GM12878 (cell line): ENCODE measurements at regions not wholly inside any gene's neighbourhood (a gene's known extent, or its start where the extent isn't known, plus 50 kb on each side); places are given as distances from the start of the nearest gene placed in this dataset.

Source experiments
- ATAC-seq: fragments of 200-7000 bp; cut with Tn5 transposase; 3 replicates; pipeline ENCODE4 v1.9.1; 2020; ENCODE audit warnings: mild to moderate bottlenecking, moderate library complexity
- BruUV-seq: library from RNA; stranded (reverse); fragments of 400-500 nt; replicated peaks from 2 replicates; lab custom pipeline; 2021; lab: Mats Ljungman, UMichigan
- CTCF ChIA-PET: fragments of 300-600 bp; sonication (Branson Sonifier 250); formaldehyde crosslinking; extraction: SDS; loops from one replicate; lab custom pipeline; 2021; ENCODE audit warnings: inconsistent platforms; lab: Yijun Ruan, JAX
- POLR2A ChIA-PET: fragments of 350-600 bp; formaldehyde crosslinking; extraction: SDS; loops from one replicate; lab custom pipeline; 2021; ENCODE audit warnings: inconsistent platforms; lab: Charles Lee
- RAD21 ChIA-PET: fragments of 300-600 bp; sonication (Branson Sonifier 250); formaldehyde crosslinking; loops from one replicate; lab custom pipeline; 2023; ENCODE audit warnings: antibody characterized with exemption; ENCODE audit not compliant: unreplicated experiment; lab: Charles Lee
- SMC1A ChIA-PET: fragments of 300-600 bp; sonication (Branson Sonifier 250); formaldehyde crosslinking; loops from one replicate; lab custom pipeline; 2023; ENCODE audit not compliant: unreplicated experiment, uncharacterized antibody; lab: Charles Lee
- DNase-seq: peaks from one replicate; pipeline ENCODE4 v3.0.0-alpha.2; 2011; ENCODE audit warnings: low read depth, low spot score
- FAIRE-seq: peaks from 3 replicates; lab custom pipeline; 2011; peaks lifted over from hg19 to GRCh38; lab: Jason Lieb, UNC
- H2AFZ ChIP-seq: 2 replicates; pipeline ENCODE4 v1.6.0; 2011; ENCODE audit warnings: low read depth, low read length, control low read depth; ENCODE audit not compliant: control insufficient read depth
- H3K27ac ChIP-seq: 2 replicates; pipeline ENCODE4 v1.5.1; 2011; ENCODE audit warnings: control low read depth; ENCODE audit not compliant: control insufficient read depth, insufficient read depth
- H3K27me3 ChIP-seq, 2 experiments: replicated peaks in 1 of 2; 2 replicates each; pipeline versions ENCODE4 v1.6.0 to v1.6.1; 2011; ENCODE audit warnings: low read length in 1 of 2; ENCODE audit not compliant: control insufficient read depth in 2 of 2, insufficient read depth in 2 of 2
- H3K36me3 ChIP-seq, 2 experiments: 2 replicates each; pipeline ENCODE4 v1.5.1; 2011; ENCODE audit warnings: low read length in 1 of 2; ENCODE audit not compliant: control insufficient read depth in 2 of 2, insufficient read depth in 2 of 2
- H3K4me1 ChIP-seq: 2 replicates; pipeline ENCODE4 v1.6.1; 2011; ENCODE audit warnings: mild to moderate bottlenecking, low read length, moderate library complexity, mixed read lengths; ENCODE audit not compliant: control insufficient read depth, insufficient read depth
- H3K4me2 ChIP-seq: 2 replicates; pipeline ENCODE4 v1.6.0; 2011; ENCODE audit warnings: control low read depth; ENCODE audit not compliant: control insufficient read depth, insufficient read depth
- H3K4me3 ChIP-seq: fragments of 200-600 bp; sonication (generic); 2 replicates; pipeline ENCODE4 v1.5.1; 2016
- H3K79me2 ChIP-seq: 2 replicates; pipeline ENCODE4 v1.6.0; 2011; ENCODE audit warnings: low read length; ENCODE audit not compliant: control insufficient read depth, insufficient read depth
- H3K9ac ChIP-seq: 2 replicates; pipeline ENCODE4 v1.8.0; 2011; ENCODE audit warnings: low read length, control low read depth, mixed read lengths; ENCODE audit not compliant: control insufficient read depth, insufficient read depth
- H3K9me3 ChIP-seq: replicated peaks from 3 replicates; pipeline ENCODE4 v1.5.1; 2011; ENCODE audit warnings: mild to moderate bottlenecking, low read length; ENCODE audit not compliant: control insufficient read depth, insufficient read depth
- H4K20me1 ChIP-seq: 2 replicates; pipeline ENCODE4 v1.6.0; 2011; ENCODE audit not compliant: control insufficient read depth, insufficient read depth
- CEBPZ ChIP-seq: fragments of 150-350 bp; IDR thresholded peaks from 2 replicates; pipeline ENCODE4 v1.6.1; 2016; ENCODE audit warnings: low read depth, low read length
- E4F1 ChIP-seq: fragments of 450-650 bp; IDR thresholded peaks from 2 replicates; pipeline ENCODE4 v1.6.1; 2018; ENCODE audit warnings: borderline replicate concordance, mild to moderate bottlenecking; ENCODE audit not compliant: partially characterized antibody
- IRF3 ChIP-seq: fragments of 450-650 bp; IDR thresholded peaks from 2 replicates; pipeline ENCODE4 v1.6.1; 2014; ENCODE audit warnings: mild to moderate bottlenecking
- MLLT1 ChIP-seq: fragments of 450-650 bp; IDR thresholded peaks from 2 replicates; pipeline ENCODE4 v1.6.1; 2016; ENCODE audit warnings: mild to moderate bottlenecking
- RBBP5 ChIP-seq: fragments of 200-600 bp; sonication (generic); conservative IDR thresholded peaks from 2 replicates; pipeline ENCODE4 v1.6.1; 2016
- STAT3 ChIP-seq: IDR thresholded peaks from 2 replicates; pipeline ENCODE4 v1.6.1; 2011; ENCODE audit warnings: low read depth, low read length, improper control_type of control experiment
- TCF7 ChIP-seq: IDR thresholded peaks from 2 replicates; pipeline ENCODE4 v1.6.1; 2014; ENCODE audit warnings: antibody characterized with exemption, borderline replicate concordance
- ZBTB4 ChIP-seq: fragments of 450-650 bp; formaldehyde crosslinking; IDR thresholded peaks from 2 replicates; pipeline ENCODE4 v1.4.0; 2022; ENCODE audit warnings: mild to moderate bottlenecking, moderate library complexity
- WGBS: methylation state at CpG from one replicate; pipeline ENCODE4 v1.1.6; 2016; ENCODE audit warnings: low lambda C conversion rate; ENCODE audit not compliant: insufficient replicate concordance, insufficient coverage; ENCODE audit errors: missing lambda C conversion rate; 5-methylcytosine and 5-hydroxymethylcytosine counted together
- in situ Hi-C: fragments of 300-500 bp; cut with MboI; formaldehyde crosslinking; loops from 9 replicates; pipeline ENCODE4 v1.14.3; 2018; ENCODE audit warnings: mixed read lengths
- intact Hi-C: fragments of 100-400 bp; cut with micrococcal nuclease; formaldehyde crosslinking; loops from one replicate; pipeline ENCODE4 v1.14.2; 2022; ENCODE audit not compliant: unreplicated experiment

- TF ChIP-seq IRF3 (no peak), ZBTB4 (CRISPR knock-in tag) (no peak)
- TF ChIP-seq, all 136 proteins: peak for 0
Measured at GRCh38 chr9:16306586-16306985, 563.9 kb downstream of the BNC2 start (continued).

- RAD21 ChIA-PET = interaction anchor here (0.6 kb wide), 1 partner anchor 873 kb away, joined by 3 read pairs; no protein-coding TSS in a partner anchor
- H3K36me3 ChIP-seq = no peaks in the 10 kb centered on the region
- 64% methylated on average over 2 of the region's 2 CpGs for WGBS
- H2AFZ ChIP-seq = no peak overlapping the region
- CTCF ChIA-PET = no interaction called here
- H3K4me1 ChIP-seq = no peaks in the 10 kb centered on the region
- POLR2A ChIA-PET = no interaction called here
- H3K4me3 ChIP-seq = no peak overlapping the region
- SMC1A ChIA-PET = no interaction called here
- intact Hi-C loops (loop anchor here (5.0 kb wide), 1 partner anchor 115 kb away; no protein-coding TSS in a partner anchor), in situ Hi-C loops (no loop called here)
- no peaks in the 10 kb centered on the region for H3K9me3 ChIP-seq
- no TSS peak for BruUV-seq
- no peaks in the 10 kb centered on the region for H4K20me1 ChIP-seq
- no peak overlapping the region for H3K4me2 ChIP-seq
- DNase-seq (no peak), ATAC-seq (no peak), FAIRE-seq (no peak)
- no peaks in the 10 kb centered on the region for H3K79me2 ChIP-seq
- no peak overlapping the region for H3K9ac ChIP-seq
- H3K27ac ChIP-seq = no peak overlapping the region
- H3K27me3 ChIP-seq = no peaks in the 10 kb centered on the region
- TF ChIP-seq E4F1 = no peak
- no peak for TF ChIP-seq CEBPZ
- TF ChIP-seq MLLT1 = no peak
- no peak for TF ChIP-seq RBBP5
- TF ChIP-seq TCF7 = no peak
- TF ChIP-seq STAT3 = no peak
Measured at GRCh38 chr9:16307626-16308195, 562.8 kb downstream of the BNC2 start.
